ENCODE measurements at regions not wholly inside any gene's neighbourhood (a gene's known extent, or its start where the extent isn't known, plus 50 kb on each side); places are given as distances from the start of the nearest gene placed in this dataset.

- TF ChIP-seq EZH2 (IDR thresholded peaks at IDR 0.05; ENCODE audit: low read length) (no peak), CTCF (optimal IDR thresholded peaks at IDR 0.05 in 1 of 3, IDR thresholded peaks at IDR 0.05 in 1 of 3, conservative IDR thresholded peaks at IDR 0.05 in 1 of 3; ENCODE audit: extremely low read depth in 1 of 3, insufficient read depth in 2 of 3, low read length in 3 of 3) (no peak)
These were observed 322.1 kb downstream of the MED10 start for GRCh38 chr5:6056280-6056679.

Data from keratinocyte (primary cell).